ENCODE measurements at regions not wholly inside any gene's neighbourhood (a gene's known extent, or its start where the extent isn't known, plus 50 kb on each side); places are given as distances from the start of the nearest gene placed in this dataset.
A peak's percentile ranks its signal among the peaks of the same experiment; 100 is the strongest.

- DNase-seq = no peak
These were observed 157.1 kb downstream of the TLE1 start for GRCh38 chr9:81532251-81532650.

GRCh38 chr9:81531511-81531910, 157.8 kb downstream of the TLE1 start:
- DNase-seq = no peak

- DNase-seq = no peak
These were observed 158.5 kb downstream of the TLE1 start for GRCh38 chr9:81530846-81531245.

GRCh38 chr9:81530310-81530810, 159.0 kb downstream of the TLE1 start:
- no peak for DNase-seq

GRCh38 chr9:81529556-81530193, 159.7 kb downstream of the TLE1 start:
- DNase-seq = no peak

GRCh38 chr9:81526587-81526986, 162.8 kb downstream of the TLE1 start:
- DNase-seq = no peak

GRCh38 chr9:81522716-81523551, 166.4 kb downstream of the TLE1 start:
- peak; percentile 37 for DNase-seq

- no peak for DNase-seq
These were observed 167.5 kb downstream of the TLE1 start for GRCh38 chr9:81521892-81522291.

GRCh38 chr9:81519816-81520495, 169.4 kb downstream of the TLE1 start:
- DNase-seq = no peak

GRCh38 chr9:81517954-81518353, 171.4 kb downstream of the TLE1 start:
- DNase-seq = peak; percentile 89

- DNase-seq = no peak
These were observed 176.3 kb downstream of the TLE1 start for GRCh38 chr9:81513059-81513458.

- no peak for DNase-seq
These were observed 176.7 kb downstream of the TLE1 start for GRCh38 chr9:81512641-81513040.

GRCh38 chr9:81508476-81508875, 180.9 kb downstream of the TLE1 start:
- DNase-seq = no peak

GRCh38 chr9:81506941-81507864, 182.1 kb downstream of the TLE1 start:
- DNase-seq = no peak

GRCh38 chr9:81499594-81499993, 189.8 kb downstream of the TLE1 start:
- no peak for DNase-seq

- no peak for DNase-seq
These were observed 190.3 kb downstream of the TLE1 start for GRCh38 chr9:81499021-81499454.

- DNase-seq = no peak
These were observed 190.8 kb downstream of the TLE1 start for GRCh38 chr9:81498576-81498975.

GRCh38 chr9:81497091-81497490, 192.3 kb downstream of the TLE1 start:
- no peak for DNase-seq

GRCh38 chr9:81492710-81493447, 196.5 kb downstream of the TLE1 start:
- no peak for DNase-seq

- no peak for DNase-seq
These were observed 198.6 kb downstream of the TLE1 start for GRCh38 chr9:81490605-81491331.

GRCh38 chr9:81489046-81489445, 200.3 kb downstream of the TLE1 start:
- DNase-seq = no peak
